H1 (cell line): ENCODE measurements at regions not wholly inside any gene's neighbourhood (a gene's known extent, or its start where the extent isn't known, plus 50 kb on each side); places are given as distances from the start of the nearest gene placed in this dataset.

ENCODE experiments used
- CHD7 ChIP-seq: fragments of 300-600 bp; sonication (generic); IDR thresholded peaks from 2 replicates; pipeline ENCODE4 v1.7.1; 2012; ENCODE audit warnings: low read length, moderate library complexity, mild to moderate bottlenecking, inconsistent platforms; ENCODE audit not compliant: insufficient replicate concordance
- CTCF ChIP-seq, 3 experiments: IDR thresholded peaks; 1 replicate in 2 of 3; 2 replicates in 1 of 3; pipeline versions ENCODE4 v1.5.1 to v1.6.1; 2011; ENCODE audit warnings: low read length in 3 of 3, mild to moderate bottlenecking in 3 of 3, inconsistent platforms in 2 of 3, low read depth in 1 of 3, moderate library complexity in 1 of 3; ENCODE audit not compliant: insufficient read depth in 1 of 3; ENCODE audit errors: control extremely low read depth in 1 of 3
- HDAC6 ChIP-seq: IDR thresholded peaks from one replicate; pipeline ENCODE4 v1.7.1; 2012; ENCODE audit warnings: low read depth, mild to moderate bottlenecking, inconsistent platforms, low read length, moderate library complexity
- KDM1A ChIP-seq: fragments of 200-600, 300-600 bp; sonication (generic); IDR thresholded peaks from 2 replicates; pipeline ENCODE4 v1.7.1; 2016; ENCODE audit warnings: mild to moderate bottlenecking, low read length, borderline replicate concordance
- PHF8 ChIP-seq: fragments of 200-600 bp; sonication (generic); conservative IDR thresholded peaks from 2 replicates; pipeline ENCODE4 v1.7.1; 2012; ENCODE audit warnings: low read depth, mild to moderate bottlenecking, inconsistent platforms, low read length, moderate library complexity
- RNF2 ChIP-seq: fragments of 200-900, 300-1000 bp; sonication (generic); IDR thresholded peaks from 2 replicates; pipeline ENCODE4 v1.7.1; 2016; ENCODE audit warnings: borderline replicate concordance, low read depth, mild to moderate bottlenecking, antibody characterized with exemption, low read length; ENCODE audit not compliant: poor library complexity, severe bottlenecking; ENCODE audit errors: missing control alignments
- SIN3A ChIP-seq, 2 experiments: IDR thresholded peaks in 1 of 2; conservative IDR thresholded peaks in 1 of 2; 2 replicates each; pipeline ENCODE4 v1.6.1; 2011 to 2012; ENCODE audit warnings: low read length in 2 of 2, improper control_type of control experiment in 1 of 2, low read depth in 1 of 2, mild to moderate bottlenecking in 1 of 2
- TEAD4 ChIP-seq: IDR thresholded peaks from 2 replicates; pipeline ENCODE4 v1.6.1; 2012; ENCODE audit warnings: low read depth, low read length, inconsistent platforms, mixed read lengths
- YY1 ChIP-seq: IDR thresholded peaks from 2 replicates; pipeline ENCODE4 v1.6.1; 2011; ENCODE audit warnings: low read depth, mild to moderate bottlenecking, low read length

- TF ChIP-seq CHD7 (no peak), HDAC6 (no peak), PHF8 (no peak), CTCF (IDR thresholded peaks at IDR 0.05; ENCODE audit: control extremely low read depth in 1 of 3, insufficient read depth in 1 of 3, low read depth in 1 of 3, low read length in 3 of 3) (no peak), YY1 (no peak), TEAD4 (no peak), KDM1A (no peak), RNF2 (no peak), SIN3A (conservative IDR thresholded peaks at IDR 0.05 in 1 of 2, IDR thresholded peaks at IDR 0.05 in 1 of 2; ENCODE audit: low read depth in 1 of 2, low read length in 2 of 2) (no peak)
Observed at GRCh38 chr4:19171832-19172231, 1079.9 kb upstream of the SLIT2 start (continued).
